GM21360 (cell line): ENCODE measurements at regions not wholly inside any gene's neighbourhood (a gene's known extent, or its start where the extent isn't known, plus 50 kb on each side); places are given as distances from the start of the nearest gene placed in this dataset.

Experiments
- ATAC-seq: cut with Tn5 transposase; IDR thresholded peaks from one replicate; pipeline ENCODE4 v1.9.1; 2021; ENCODE audit warnings: mild to moderate bottlenecking, moderate library complexity; ENCODE audit not compliant: unreplicated experiment

- no peak for ATAC-seq
Measured at GRCh38 chr12:61676520-61676919, 583.7 kb upstream of the USP15 start.

GRCh38 chr12:61687407-61687806 is 572.8 kb upstream of the USP15 start:
- ATAC-seq: no peak

- ATAC-seq: no peak
Measured at GRCh38 chr12:61694214-61694613, 566.0 kb upstream of the USP15 start.

- ATAC-seq: no peak
Measured at GRCh38 chr12:61701471-61701870, 558.7 kb upstream of the USP15 start.

GRCh38 chr12:61706783-61707182 is 553.4 kb upstream of the USP15 start:
- no peak for ATAC-seq

GRCh38 chr12:61713121-61713520 is 547.1 kb upstream of the USP15 start:
- ATAC-seq: no peak

GRCh38 chr12:61717986-61718385 is 542.2 kb upstream of the USP15 start:
- ATAC-seq: no peak

- ATAC-seq: no peak
Measured at GRCh38 chr12:61739925-61740324, 520.3 kb upstream of the USP15 start.

- no peak for ATAC-seq
Measured at GRCh38 chr12:61750604-61751003, 509.6 kb upstream of the USP15 start.

- ATAC-seq: no peak
Measured at GRCh38 chr12:61754214-61754613, 506.0 kb upstream of the USP15 start.

GRCh38 chr12:61757831-61758505 is 502.2 kb upstream of the USP15 start:
- no peak for ATAC-seq

GRCh38 chr12:61758661-61759060 is 501.5 kb upstream of the USP15 start:
- ATAC-seq: no peak

- ATAC-seq: no peak
Measured at GRCh38 chr12:61765926-61766325, 494.3 kb upstream of the USP15 start.

GRCh38 chr12:61780435-61780834 is 479.8 kb upstream of the USP15 start:
- ATAC-seq: no peak

GRCh38 chr12:61781021-61781581 is 479.1 kb upstream of the USP15 start:
- no peak for ATAC-seq

GRCh38 chr12:61796846-61797245 is 463.4 kb upstream of the USP15 start:
- ATAC-seq: no peak

- ATAC-seq: no peak
Measured at GRCh38 chr12:61797266-61797665, 462.9 kb upstream of the USP15 start.

GRCh38 chr12:61798778-61799177 is 461.4 kb upstream of the USP15 start:
- ATAC-seq: no peak

GRCh38 chr12:61804301-61804700 is 455.9 kb upstream of the USP15 start:
- no peak for ATAC-seq

- no peak for ATAC-seq
Measured at GRCh38 chr12:61808856-61809255, 451.3 kb upstream of the USP15 start.

GRCh38 chr12:61810486-61810885 is 449.7 kb upstream of the USP15 start:
- ATAC-seq: no peak

- no peak for ATAC-seq
Measured at GRCh38 chr12:61821381-61821780, 438.8 kb upstream of the USP15 start.

- no peak for ATAC-seq
Measured at GRCh38 chr12:61823102-61823501, 437.1 kb upstream of the USP15 start.
